GM12878 (cell line): ENCODE measurements at regions not wholly inside any gene's neighbourhood (a gene's known extent, or its start where the extent isn't known, plus 50 kb on each side); places are given as distances from the start of the nearest gene placed in this dataset.

Source experiments
- CHD2 ChIP-seq: IDR thresholded peaks from 2 replicates; pipeline ENCODE4 v1.6.1; 2011; ENCODE audit warnings: low read depth, low read length, improper control_type of control experiment, borderline replicate concordance
- EED ChIP-seq: sonication (generic); IDR thresholded peaks from 2 replicates; pipeline ENCODE4 v1.6.1; 2016; ENCODE audit warnings: antibody characterized with exemption, low read depth
- EZH2 ChIP-seq: IDR thresholded peaks from 2 replicates; pipeline ENCODE4 v1.6.1; 2012; ENCODE audit warnings: low read depth, mild to moderate bottlenecking, control low read depth, inconsistent platforms, low read length, borderline replicate concordance; ENCODE audit not compliant: control insufficient read depth
- FOXK2 ChIP-seq: fragments of 450-650 bp; IDR thresholded peaks from 2 replicates; pipeline ENCODE4 v1.6.1; 2017; ENCODE audit warnings: mild to moderate bottlenecking, moderate library complexity
- POLR2AphosphoS5 ChIP-seq: IDR thresholded peaks from 2 replicates; pipeline ENCODE4 v1.6.1; 2011; ENCODE audit warnings: mild to moderate bottlenecking, low read length, inconsistent platforms
- REST ChIP-seq: IDR thresholded peaks from 2 replicates; pipeline ENCODE4 v1.6.1; 2012; ENCODE audit warnings: mild to moderate bottlenecking, low read depth, low read length
- RUNX3 ChIP-seq: IDR thresholded peaks from 2 replicates; pipeline ENCODE4 v1.6.1; 2012; ENCODE audit warnings: low read length, inconsistent platforms

- no peak for TF ChIP-seq REST
- TF ChIP-seq POLR2AphosphoS5 = no peak
- TF ChIP-seq EED = no peak
- no peak for TF ChIP-seq EZH2
- no peak for TF ChIP-seq RUNX3
- TF ChIP-seq FOXK2 = no peak
- no peak for TF ChIP-seq CHD2
Observed at GRCh38 chr18:79581406-79581805, 98.2 kb upstream of the CTDP1 start.
